Astrocyte (in vitro differentiated cells and primary cell): ENCODE measurements at regions not wholly inside any gene's neighbourhood (a gene's known extent, or its start where the extent isn't known, plus 50 kb on each side); places are given as distances from the start of the nearest gene placed in this dataset.

Experiments used
- CTCF ChIP-seq: IDR thresholded peaks from 2 replicates; pipeline ENCODE4 v1.5.1; 2011; ENCODE audit warnings: low read depth, mild to moderate bottlenecking, inconsistent platforms, low read length, moderate library complexity; ENCODE audit not compliant: insufficient read depth
- EZH2 ChIP-seq: IDR thresholded peaks from 2 replicates; pipeline ENCODE4 v1.6.1; 2012; ENCODE audit warnings: mild to moderate bottlenecking, low read length, inconsistent platforms; ENCODE audit not compliant: insufficient read depth

- TF ChIP-seq CTCF, result no peak
- no peak for TF ChIP-seq EZH2
Measured at GRCh38 chr4:159018062-159018629, 84.7 kb upstream of the RAPGEF2 start.
